ENCODE measurements at regions not wholly inside any gene's neighbourhood (a gene's known extent, or its start where the extent isn't known, plus 50 kb on each side); places are given as distances from the start of the nearest gene placed in this dataset.
A peak's percentile ranks its signal among the peaks of the same experiment; 100 is the strongest.

DNA sequence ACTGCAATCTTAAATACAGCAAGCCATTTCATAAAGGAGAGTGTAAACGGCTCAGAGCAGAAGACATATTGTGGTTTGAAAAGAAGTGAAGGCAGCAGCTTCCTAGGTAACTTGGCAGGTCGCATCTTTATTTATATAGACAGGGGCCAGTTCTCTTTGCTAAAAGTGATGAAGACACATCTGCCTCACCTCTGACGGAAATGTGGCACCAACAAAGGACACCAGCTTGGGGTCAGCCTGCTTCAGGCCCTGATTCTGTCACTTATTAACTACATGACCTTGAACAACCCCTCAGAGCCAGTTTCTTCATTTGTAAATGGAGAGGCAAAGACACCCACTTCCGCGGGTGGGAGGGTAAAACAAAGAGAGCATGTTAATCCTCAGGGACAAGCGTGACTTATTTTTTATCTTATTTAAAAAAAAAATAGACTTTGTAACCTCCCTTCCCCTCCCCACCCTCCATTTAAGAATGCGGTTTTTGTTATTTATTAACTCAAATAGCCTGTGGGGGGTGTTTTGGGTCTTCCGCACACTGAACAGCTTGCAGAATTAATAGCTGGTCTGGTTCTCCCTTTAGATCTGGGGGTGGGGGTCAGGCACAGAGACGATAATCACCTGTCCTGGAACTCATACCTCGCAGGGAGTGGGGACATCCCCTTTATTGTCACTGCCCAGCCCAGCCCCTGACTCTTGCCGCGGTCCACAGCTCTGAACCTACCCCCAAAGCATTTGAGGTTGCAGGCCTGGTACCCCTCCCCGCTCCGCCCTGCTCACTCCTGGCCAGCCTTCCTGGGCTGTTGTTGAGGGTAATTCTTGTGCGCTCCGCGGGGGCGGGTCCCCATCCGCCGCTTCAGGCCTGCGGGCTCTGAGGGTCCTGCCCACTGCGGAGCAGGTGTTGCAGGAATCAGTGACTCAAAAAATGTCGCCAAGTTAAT, 64.2 kb upstream of the TMEM17 start:
- DNase-seq (peak; percentile 65 to 90 (median 84)), ATAC-seq (peak; percentile 76 to 85 (median 80))
- peaks cover 0 to 24% (median 11%) of the 10 kb centered on the region in 4 donors for H3K4me1 ChIP-seq
- H3K4me3 ChIP-seq, result peak overlapping the region; percentile 17 to 55 (median 52)
- H3K27ac ChIP-seq, result peak overlapping the region; percentile 41 to 95 (median 81)
- H3K9me3 ChIP-seq, result no peaks in the 10 kb centered on the region
- WGBS (ENCODE audit: insufficient coverage, low coverage, low lambda C conversion rate, missing lambda C conversion rate), result 27% methylated on average over 22 of the region's 23 CpGs
- intact Hi-C loops (cut with DNase I), result loop anchor here (10.0 kb wide), 2 partner anchors 115 to 205 kb away; no protein-coding TSS in a partner anchor
- no peaks in the 10 kb centered on the region for H3K27me3 ChIP-seq
- H3K36me3 ChIP-seq, result no peaks in the 10 kb centered on the region
- TF ChIP-seq, protein P1, sequence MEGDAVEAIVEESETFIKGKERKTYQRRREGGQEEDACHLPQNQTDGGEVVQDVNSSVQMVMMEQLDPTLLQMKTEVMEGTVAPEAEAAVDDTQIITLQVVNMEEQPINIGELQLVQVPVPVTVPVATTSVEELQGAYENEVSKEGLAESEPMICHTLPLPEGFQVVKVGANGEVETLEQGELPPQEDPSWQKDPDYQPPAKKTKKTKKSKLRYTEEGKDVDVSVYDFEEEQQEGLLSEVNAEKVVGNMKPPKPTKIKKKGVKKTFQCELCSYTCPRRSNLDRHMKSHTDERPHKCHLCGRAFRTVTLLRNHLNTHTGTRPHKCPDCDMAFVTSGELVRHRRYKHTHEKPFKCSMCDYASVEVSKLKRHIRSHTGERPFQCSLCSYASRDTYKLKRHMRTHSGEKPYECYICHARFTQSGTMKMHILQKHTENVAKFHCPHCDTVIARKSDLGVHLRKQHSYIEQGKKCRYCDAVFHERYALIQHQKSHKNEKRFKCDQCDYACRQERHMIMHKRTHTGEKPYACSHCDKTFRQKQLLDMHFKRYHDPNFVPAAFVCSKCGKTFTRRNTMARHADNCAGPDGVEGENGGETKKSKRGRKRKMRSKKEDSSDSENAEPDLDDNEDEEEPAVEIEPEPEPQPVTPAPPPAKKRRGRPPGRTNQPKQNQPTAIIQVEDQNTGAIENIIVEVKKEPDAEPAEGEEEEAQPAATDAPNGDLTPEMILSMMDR (IDR thresholded peaks at IDR 0.05), result no peak
- TF ChIP-seq POLR2A (IDR thresholded peaks at IDR 0.05), result no peak

DNA sequence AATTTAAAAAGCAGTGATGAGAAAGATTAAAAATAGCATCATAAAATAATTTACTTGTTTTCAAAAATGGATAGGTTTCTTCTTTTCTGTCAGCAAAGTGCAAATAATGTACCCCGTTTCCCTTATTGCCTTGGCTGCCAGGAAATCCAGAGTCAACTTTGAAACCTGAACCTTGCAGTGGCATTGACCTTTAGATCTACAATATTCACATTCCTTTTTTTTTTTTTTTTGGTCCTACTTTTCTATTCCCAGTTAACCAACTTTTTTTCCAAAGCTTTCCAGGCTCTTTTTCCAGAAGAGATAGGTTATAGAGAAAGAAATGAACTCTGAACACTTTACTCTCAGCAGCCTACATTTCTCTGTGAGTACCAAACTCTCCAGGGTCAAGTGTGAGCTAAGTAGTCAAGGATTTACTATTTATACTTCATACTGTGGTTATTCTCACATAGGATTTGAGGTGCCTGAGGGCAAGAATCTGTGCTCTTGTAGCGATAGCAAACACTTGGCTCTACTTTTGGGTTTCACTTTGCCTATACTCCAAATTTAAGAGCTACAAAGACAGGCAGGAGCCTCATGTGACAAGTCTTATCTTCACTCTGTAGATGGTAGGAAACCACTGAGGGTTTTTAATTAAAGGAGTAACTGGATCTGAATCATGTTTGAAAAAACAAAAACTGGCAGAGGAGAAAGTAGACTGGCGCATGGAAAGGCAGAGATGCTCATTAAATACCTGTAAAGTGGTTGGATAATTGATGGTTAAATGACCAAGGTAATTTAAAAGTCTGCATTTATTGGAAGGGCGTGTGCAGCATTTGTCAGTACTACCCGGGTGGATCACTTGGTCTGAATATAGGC, 63.2 kb upstream of the TMEM17 start:
- TF ChIP-seq POLR2A (IDR thresholded peaks at IDR 0.05), result no peak
- TF ChIP-seq, protein P1 (IDR thresholded peaks at IDR 0.05), result no peak
- H3K9me3 ChIP-seq, result no peaks in the 10 kb centered on the region
- no peaks in the 10 kb centered on the region for H3K27me3 ChIP-seq
- WGBS (ENCODE audit: insufficient coverage, low coverage, low lambda C conversion rate, missing lambda C conversion rate), result 25% methylated on average over 5 of the region's 5 CpGs
- H3K36me3 ChIP-seq, result no peaks in the 10 kb centered on the region
- DNase-seq, result peak in 1 of 3 donors; percentile 52
- intact Hi-C loops (cut with DNase I), result no loop called here
- H3K4me3 ChIP-seq, result peak overlapping the region in 2 of 3 donors; percentile 25 to 36
- peaks cover 0 to 31% (median 13%) of the 10 kb centered on the region in 4 donors for H3K4me1 ChIP-seq
- ATAC-seq, result peak in 3 of 4 donors; percentile 20 to 34 (median 24)
- H3K27ac ChIP-seq, result peak overlapping the region; percentile 12 to 95 (median 49)

DNA sequence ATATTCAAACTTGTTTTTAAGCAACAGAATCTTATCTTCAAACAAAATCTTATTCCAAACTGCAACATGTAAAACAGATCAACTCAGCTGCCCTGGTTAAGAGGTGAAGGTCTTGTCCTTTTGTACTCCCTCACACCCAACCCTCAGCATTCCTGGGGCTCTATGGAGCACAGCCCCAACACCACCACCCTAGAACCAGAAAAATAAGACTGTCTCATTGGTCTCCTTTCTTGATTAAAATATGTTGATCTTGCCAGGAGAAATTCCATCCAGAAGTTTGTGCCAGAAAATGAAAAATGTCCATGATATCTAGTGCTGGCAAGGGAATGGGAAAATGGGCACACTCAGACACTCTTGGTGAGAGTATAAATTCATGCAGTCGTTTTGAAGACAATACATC, 62.1 kb upstream of the TMEM17 start:
- 6% methylated on average over 1 of the region's 1 CpG for WGBS (ENCODE audit: insufficient coverage, low coverage, low lambda C conversion rate, missing lambda C conversion rate)
- peak in 1 of 4 donors; percentile 16 for ATAC-seq

DNA sequence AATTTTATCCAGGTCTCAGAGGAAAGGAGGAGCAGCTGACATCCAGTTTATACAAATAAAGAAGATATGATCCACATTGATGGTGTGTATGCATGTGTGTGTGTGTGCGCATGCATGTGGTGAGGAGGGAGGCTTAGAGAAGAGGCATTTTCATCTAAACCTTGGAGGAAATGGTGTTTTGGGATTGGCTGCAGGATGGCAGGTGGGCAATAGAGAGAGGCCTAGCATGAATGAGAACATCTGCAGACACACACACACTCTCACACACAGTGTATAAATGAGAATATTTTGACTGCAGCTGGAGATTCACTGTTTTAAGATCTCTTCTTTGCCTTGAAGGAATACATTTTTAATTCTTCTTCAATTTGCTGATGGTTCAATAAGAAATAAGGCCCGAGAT, 61.7 kb upstream of the TMEM17 start:
- Histone ChIP-seq H3K4me3 (no peak overlapping the region), H3K27me3 (no peaks in the 10 kb centered on the region), H3K27ac (peak overlapping the region in 2 of 3 donors; percentile 49 to 95), H3K36me3 (no peaks in the 10 kb centered on the region), H3K9me3 (no peaks in the 10 kb centered on the region), H3K4me1 (peaks cover 0 to 31% (median 13%) of the 10 kb centered on the region in 4 donors)
- 55% methylated on average over 2 of the region's 2 CpGs for WGBS (ENCODE audit: insufficient coverage, low coverage, low lambda C conversion rate, missing lambda C conversion rate)
- intact Hi-C loops (cut with DNase I), result no loop called here
- DNase-seq (no peak), ATAC-seq (no peak)
- TF ChIP-seq POLR2A (IDR thresholded peaks at IDR 0.05), result no peak

More for the DNA sequence above, 62.1 kb upstream of the TMEM17 start:
- no peak for DNase-seq
- Histone ChIP-seq H3K27ac (peak overlapping the region; percentile 8 to 95 (median 49)), H3K4me3 (no peak overlapping the region), H3K36me3 (no peaks in the 10 kb centered on the region), H3K4me1 (peaks cover 0 to 31% (median 13%) of the 10 kb centered on the region in 4 donors), H3K9me3 (no peaks in the 10 kb centered on the region), H3K27me3 (no peaks in the 10 kb centered on the region)
- no peak for TF ChIP-seq POLR2A (IDR thresholded peaks at IDR 0.05)
- TF ChIP-seq, protein P1 (IDR thresholded peaks at IDR 0.05), result no peak
- intact Hi-C loops (cut with DNase I), result no loop called here
